Astrocyte (in vitro differentiated cells and primary cell): ENCODE measurements at regions not wholly inside any gene's neighbourhood (a gene's known extent, or its start where the extent isn't known, plus 50 kb on each side); places are given as distances from the start of the nearest gene placed in this dataset.
A peak's percentile ranks its signal among the peaks of the same experiment; 100 is the strongest.
"Not testable (repeated sequence)": the region's sequence is repeated elsewhere in the genome, so short reads cannot be mapped to it uniquely, and the experiment has no call there.

ENCODE experiments used
- DNase-seq: peaks from one replicate; pipeline ENCODE4 v3.0.0-alpha.2; 2010; ENCODE audit warnings: low read depth
- FAIRE-seq: peaks from 2 replicates; lab custom pipeline; 2011; peaks lifted over from hg19 to GRCh38; lab: Jason Lieb, UNC
- H2AFZ ChIP-seq: 2 replicates; pipeline ENCODE4 v1.6.0; 2012; ENCODE audit warnings: low read depth, low read length, inconsistent platforms
- H3K27ac ChIP-seq: 2 replicates; pipeline ENCODE4 v1.5.1; 2011; ENCODE audit warnings: low read depth, low read length, inconsistent platforms
- H3K27me3 ChIP-seq: 2 replicates; pipeline ENCODE4 v1.6.0; 2011; ENCODE audit warnings: low read length, inconsistent platforms; ENCODE audit not compliant: insufficient read depth
- H3K36me3 ChIP-seq: 2 replicates; pipeline ENCODE4 v1.5.1; 2011; ENCODE audit warnings: low read length, inconsistent platforms; ENCODE audit not compliant: insufficient read depth
- H3K4me1 ChIP-seq: 2 replicates; pipeline ENCODE4 v1.5.1; 2011; ENCODE audit warnings: low read length, inconsistent platforms; ENCODE audit not compliant: insufficient read depth
- H3K4me2 ChIP-seq: 2 replicates; pipeline ENCODE4 v1.6.0; 2012; ENCODE audit warnings: low read length, inconsistent platforms
- H3K4me3 ChIP-seq: 2 replicates; pipeline ENCODE4 v1.5.1; 2011; ENCODE audit warnings: low read depth, mild to moderate bottlenecking, low read length, inconsistent platforms; ENCODE audit not compliant: insufficient read depth
- H3K79me2 ChIP-seq: 2 replicates; pipeline ENCODE4 v1.6.0; 2012; ENCODE audit warnings: mild to moderate bottlenecking, low read length, inconsistent platforms; ENCODE audit not compliant: insufficient read depth
- H3K9ac ChIP-seq: 2 replicates; pipeline ENCODE4 v1.6.0; 2012; ENCODE audit warnings: mild to moderate bottlenecking, low read length, inconsistent platforms
- H3K9me3 ChIP-seq: 2 replicates; pipeline ENCODE4 v1.5.1; 2012; ENCODE audit warnings: low read depth, mild to moderate bottlenecking, low read length, inconsistent platforms; ENCODE audit not compliant: insufficient read depth
- H4K20me1 ChIP-seq: 2 replicates; pipeline ENCODE4 v1.6.0; 2012; ENCODE audit warnings: low read length, inconsistent platforms; ENCODE audit not compliant: insufficient read depth
- H3K27ac Mint-ChIP-seq: one replicate; pipeline ENCODE4 v1.8.0; 2021; ENCODE audit warnings: mild to moderate bottlenecking, mixed read lengths; ENCODE audit not compliant: unreplicated experiment
- H3K27me3 Mint-ChIP-seq: one replicate; pipeline ENCODE4 v1.8.0; 2021; ENCODE audit warnings: low read depth, mixed read lengths; ENCODE audit not compliant: unreplicated experiment
- H3K36me3 Mint-ChIP-seq: one replicate; pipeline ENCODE4 v1.8.0; 2021; ENCODE audit warnings: low read depth, mixed read lengths; ENCODE audit not compliant: unreplicated experiment
- H3K4me1 Mint-ChIP-seq: one replicate; pipeline ENCODE4 v1.8.0; 2021; ENCODE audit warnings: low read depth, mixed read lengths; ENCODE audit not compliant: unreplicated experiment
- H3K4me3 Mint-ChIP-seq: one replicate; pipeline ENCODE4 v1.8.0; 2021; ENCODE audit warnings: mild to moderate bottlenecking, moderate library complexity, mixed read lengths; ENCODE audit not compliant: unreplicated experiment
- H3K9me3 Mint-ChIP-seq: one replicate; pipeline ENCODE4 v1.8.0; 2021; ENCODE audit warnings: mild to moderate bottlenecking, mixed read lengths; ENCODE audit not compliant: unreplicated experiment
- CTCF ChIP-seq: IDR thresholded peaks from 2 replicates; pipeline ENCODE4 v1.5.1; 2011; ENCODE audit warnings: low read depth, mild to moderate bottlenecking, inconsistent platforms, low read length, moderate library complexity; ENCODE audit not compliant: insufficient read depth
- EZH2 ChIP-seq: IDR thresholded peaks from 2 replicates; pipeline ENCODE4 v1.6.1; 2012; ENCODE audit warnings: mild to moderate bottlenecking, low read length, inconsistent platforms; ENCODE audit not compliant: insufficient read depth

GRCh38 chr7:32694182-32694581 lies 197.4 kb downstream of the KBTBD2 start:
- no peak overlapping the region for H3K27ac ChIP-seq
- DNase-seq (no peak), FAIRE-seq (no peak)
- H3K27me3 Mint-ChIP-seq = no peaks in the 10 kb centered on the region
- H3K36me3 ChIP-seq = no peaks in the 10 kb centered on the region
- no peak overlapping the region for H3K4me3 Mint-ChIP-seq
- H3K27me3 ChIP-seq = no peaks in the 10 kb centered on the region
- H3K79me2 ChIP-seq = no peaks in the 10 kb centered on the region
- H3K4me1 Mint-ChIP-seq = no peaks in the 10 kb centered on the region
- H2AFZ ChIP-seq = no peak overlapping the region
- no peaks in the 10 kb centered on the region for H3K4me1 ChIP-seq
- no peak overlapping the region for H3K9ac ChIP-seq
- H3K4me3 ChIP-seq = no peak overlapping the region
- no peak overlapping the region for H3K27ac Mint-ChIP-seq
- no peak overlapping the region for H3K4me2 ChIP-seq
- H3K9me3 Mint-ChIP-seq = peaks cover 6% of the 10 kb centered on the region
- H3K36me3 Mint-ChIP-seq = no peaks in the 10 kb centered on the region
- TF ChIP-seq CTCF (no peak), EZH2 (no peak)
- no peaks in the 10 kb centered on the region for H3K9me3 ChIP-seq
- no peaks in the 10 kb centered on the region for H4K20me1 ChIP-seq

GRCh38 chr7:32691965-32692815 lies 196.9 kb downstream of the AVL9 start:
- not testable (repeated sequence) for H3K79me2 ChIP-seq, H3K27ac ChIP-seq, H3K4me1 ChIP-seq, H3K36me3 ChIP-seq, H3K9me3 ChIP-seq, H3K27me3 Mint-ChIP-seq, H3K4me1 Mint-ChIP-seq, H3K4me3 Mint-ChIP-seq, H4K20me1 ChIP-seq, FAIRE-seq, H3K4me3 ChIP-seq, DNase-seq, H3K9me3 Mint-ChIP-seq, H3K27ac Mint-ChIP-seq, H3K27me3 ChIP-seq, H3K36me3 Mint-ChIP-seq, H3K9ac ChIP-seq, H2AFZ ChIP-seq
- peak; percentile 30 for TF ChIP-seq CTCF
- H3K4me2 ChIP-seq = peak overlapping the region; percentile 9

DNA sequence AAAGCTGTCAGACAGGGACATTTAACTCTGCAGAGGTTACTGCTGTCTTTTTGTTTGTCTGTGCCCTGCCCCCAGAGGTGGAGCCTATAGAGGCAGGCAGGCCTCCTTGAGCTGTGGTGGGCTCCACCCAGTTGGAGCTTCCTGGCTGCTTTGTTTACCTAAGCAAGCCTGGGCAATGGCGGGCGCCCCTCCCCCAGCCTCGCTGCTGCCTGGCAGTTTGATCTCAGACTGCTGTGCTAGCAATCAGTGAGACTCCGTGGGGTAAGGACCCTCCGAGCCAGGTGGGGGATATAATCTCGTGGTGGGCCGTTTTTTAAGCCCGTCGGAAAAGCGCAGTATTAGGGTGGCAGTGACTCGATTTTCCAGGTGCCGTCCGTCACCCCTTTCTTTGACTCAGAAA lies 192.8 kb downstream of the AVL9 start:
- not testable (repeated sequence) for H2AFZ ChIP-seq, H3K36me3 ChIP-seq, H3K4me3 ChIP-seq, H3K4me1 ChIP-seq, DNase-seq, H3K27ac ChIP-seq, H3K9me3 ChIP-seq, H3K27me3 Mint-ChIP-seq, H3K79me2 ChIP-seq, H3K9me3 Mint-ChIP-seq, H3K27ac Mint-ChIP-seq, FAIRE-seq, H3K4me3 Mint-ChIP-seq, H3K27me3 ChIP-seq, H3K9ac ChIP-seq, H4K20me1 ChIP-seq, H3K36me3 Mint-ChIP-seq, H3K4me2 ChIP-seq, H3K4me1 Mint-ChIP-seq
